HEK293 (cell line): ENCODE measurements at regions not wholly inside any gene's neighbourhood (a gene's known extent, or its start where the extent isn't known, plus 50 kb on each side); places are given as distances from the start of the nearest gene placed in this dataset.

ENCODE experiments used
- KLF17 ChIP-seq: fragments of 450-650 bp; formaldehyde crosslinking; IDR thresholded peaks from 2 replicates; pipeline ENCODE4 v1.5.1; 2016; ENCODE audit warnings: missing biosample characterization, missing genetic modification characterization
- ZNF510 ChIP-seq: fragments of 450-650 bp; formaldehyde crosslinking; IDR thresholded peaks from 2 replicates; pipeline ENCODE4 v1.5.1; 2018; ENCODE audit warnings: mild to moderate bottlenecking, missing genetic modification characterization, missing biosample characterization; ENCODE audit not compliant: insufficient replicate concordance
- ZNF600 ChIP-seq: fragments of 450-650 bp; formaldehyde crosslinking; IDR thresholded peaks from 2 replicates; pipeline ENCODE4 v1.5.1; 2016; ENCODE audit warnings: missing biosample characterization, missing genetic modification characterization
- ZNF621 ChIP-seq: fragments of 450-650 bp; formaldehyde crosslinking; IDR thresholded peaks from 2 replicates; pipeline ENCODE4 v1.5.1; 2017; ENCODE audit warnings: missing biosample characterization, missing genetic modification characterization
- ZXDB ChIP-seq: fragments of 450-650 bp; formaldehyde crosslinking; IDR thresholded peaks from 2 replicates; pipeline ENCODE4 v1.5.1; 2016; ENCODE audit warnings: missing biosample characterization, missing genetic modification characterization
- TF ChIP-seq, protein P1 (sequence below): fragments of 450-650 bp; formaldehyde crosslinking; IDR thresholded peaks from 2 replicates; pipeline ENCODE4 v1.5.1; 2016; ENCODE audit warnings: missing biosample characterization, missing genetic modification characterization, low read depth
- TF ChIP-seq, protein P2 (sequence below): fragments of 450-650 bp; formaldehyde crosslinking; IDR thresholded peaks from 2 replicates; pipeline ENCODE4 v1.5.1; 2016; ENCODE audit warnings: missing biosample characterization, missing genetic modification characterization

DNA sequence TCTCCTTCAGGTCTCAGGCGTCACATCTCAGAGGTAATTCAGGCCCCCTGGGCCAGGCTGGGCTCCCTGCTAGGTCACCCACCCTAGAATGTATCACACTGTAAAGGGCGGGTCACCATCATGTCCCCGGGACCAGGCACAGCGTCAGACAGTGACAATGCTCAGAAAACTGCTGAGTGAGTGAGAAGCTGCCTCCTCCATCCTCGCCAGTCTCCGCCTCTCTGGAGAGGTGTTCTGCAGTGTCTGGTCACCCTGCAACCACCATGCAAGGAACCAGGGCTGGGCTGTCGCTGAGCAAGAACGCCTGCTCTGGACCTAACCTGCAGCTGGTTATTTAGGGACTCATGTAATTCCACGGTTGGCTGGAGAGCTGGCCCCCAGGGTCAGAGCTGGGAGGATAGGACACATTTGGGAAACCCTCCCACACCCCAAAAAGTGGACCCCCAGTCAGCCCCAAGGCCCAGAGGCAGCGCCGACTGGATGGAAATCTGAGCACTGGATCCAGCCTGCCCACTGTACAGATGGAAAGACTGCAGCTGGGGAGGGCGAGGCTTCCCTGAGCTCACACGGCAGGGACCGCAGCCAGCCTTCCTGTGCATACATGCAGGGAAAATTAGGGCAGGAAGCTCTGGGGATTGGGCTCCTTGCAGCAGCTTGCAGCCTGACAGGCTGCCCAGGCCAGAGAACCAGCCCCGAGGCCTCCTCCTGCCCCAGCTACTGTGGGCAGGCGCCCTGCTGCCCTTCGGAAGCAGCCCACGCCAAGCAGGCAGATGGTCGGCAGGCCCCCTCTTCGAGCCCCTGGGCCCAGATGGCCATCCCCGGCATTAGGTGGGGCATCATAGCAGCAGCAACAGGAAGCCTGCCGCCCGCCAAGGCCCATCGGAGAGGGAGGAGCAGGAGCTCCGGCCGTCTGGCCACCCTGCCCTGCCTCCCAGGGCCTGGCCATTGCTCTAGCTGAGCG, 105.4 kb upstream of the ZMIZ1 start:
- TF ChIP-seq ZXDB (tag by site-specific recombination) (no peak), ZNF621 (tag by site-specific recombination) (no peak), ZNF510 (tag by site-specific recombination) (no peak), KLF17 (tag by site-specific recombination) (no peak), ZNF600 (tag by site-specific recombination) (no peak)
- TF ChIP-seq, protein P1, sequence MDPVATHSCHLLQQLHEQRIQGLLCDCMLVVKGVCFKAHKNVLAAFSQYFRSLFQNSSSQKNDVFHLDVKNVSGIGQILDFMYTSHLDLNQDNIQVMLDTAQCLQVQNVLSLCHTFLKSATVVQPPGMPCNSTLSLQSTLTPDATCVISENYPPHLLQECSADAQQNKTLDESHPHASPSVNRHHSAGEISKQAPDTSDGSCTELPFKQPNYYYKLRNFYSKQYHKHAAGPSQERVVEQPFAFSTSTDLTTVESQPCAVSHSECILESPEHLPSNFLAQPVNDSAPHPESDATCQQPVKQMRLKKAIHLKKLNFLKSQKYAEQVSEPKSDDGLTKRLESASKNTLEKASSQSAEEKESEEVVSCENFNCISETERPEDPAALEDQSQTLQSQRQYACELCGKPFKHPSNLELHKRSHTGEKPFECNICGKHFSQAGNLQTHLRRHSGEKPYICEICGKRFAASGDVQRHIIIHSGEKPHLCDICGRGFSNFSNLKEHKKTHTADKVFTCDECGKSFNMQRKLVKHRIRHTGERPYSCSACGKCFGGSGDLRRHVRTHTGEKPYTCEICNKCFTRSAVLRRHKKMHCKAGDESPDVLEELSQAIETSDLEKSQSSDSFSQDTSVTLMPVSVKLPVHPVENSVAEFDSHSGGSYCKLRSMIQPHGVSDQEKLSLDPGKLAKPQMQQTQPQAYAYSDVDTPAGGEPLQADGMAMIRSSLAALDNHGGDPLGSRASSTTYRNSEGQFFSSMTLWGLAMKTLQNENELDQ (tag by site-specific recombination), result no peak
- TF ChIP-seq, protein P2, sequence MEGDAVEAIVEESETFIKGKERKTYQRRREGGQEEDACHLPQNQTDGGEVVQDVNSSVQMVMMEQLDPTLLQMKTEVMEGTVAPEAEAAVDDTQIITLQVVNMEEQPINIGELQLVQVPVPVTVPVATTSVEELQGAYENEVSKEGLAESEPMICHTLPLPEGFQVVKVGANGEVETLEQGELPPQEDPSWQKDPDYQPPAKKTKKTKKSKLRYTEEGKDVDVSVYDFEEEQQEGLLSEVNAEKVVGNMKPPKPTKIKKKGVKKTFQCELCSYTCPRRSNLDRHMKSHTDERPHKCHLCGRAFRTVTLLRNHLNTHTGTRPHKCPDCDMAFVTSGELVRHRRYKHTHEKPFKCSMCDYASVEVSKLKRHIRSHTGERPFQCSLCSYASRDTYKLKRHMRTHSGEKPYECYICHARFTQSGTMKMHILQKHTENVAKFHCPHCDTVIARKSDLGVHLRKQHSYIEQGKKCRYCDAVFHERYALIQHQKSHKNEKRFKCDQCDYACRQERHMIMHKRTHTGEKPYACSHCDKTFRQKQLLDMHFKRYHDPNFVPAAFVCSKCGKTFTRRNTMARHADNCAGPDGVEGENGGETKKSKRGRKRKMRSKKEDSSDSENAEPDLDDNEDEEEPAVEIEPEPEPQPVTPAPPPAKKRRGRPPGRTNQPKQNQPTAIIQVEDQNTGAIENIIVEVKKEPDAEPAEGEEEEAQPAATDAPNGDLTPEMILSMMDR, result no peak
